ENCODE measurements at regions not wholly inside any gene's neighbourhood (a gene's known extent, or its start where the extent isn't known, plus 50 kb on each side); places are given as distances from the start of the nearest gene placed in this dataset.

GRCh38 chr4:56286763-56287162 lies 100.5 kb downstream of the AASDH start:
- no peak overlapping the region for H3K27ac ChIP-seq (ENCODE audit: insufficient read depth, low read depth, low read length, poor library complexity, severe bottlenecking)
- H3K36me3 ChIP-seq (ENCODE audit: control insufficient read depth, insufficient read depth, low read length) = no peaks in the 10 kb centered on the region
- no peak overlapping the region for H3K4me3 ChIP-seq (ENCODE audit: insufficient read depth, low read depth, low read length)
- no peaks in the 10 kb centered on the region for H3K27me3 ChIP-seq (ENCODE audit: control insufficient read depth, insufficient read depth, low read length, poor library complexity, severe bottlenecking)
- WGBS, 2 experiments = 86 to 96% methylated on average over 4 of the region's 5 CpGs
- H3K4me1 ChIP-seq (ENCODE audit: control insufficient read depth, insufficient read depth, low read length) = no peaks in the 10 kb centered on the region
- no peaks in the 10 kb centered on the region for H3K9me3 ChIP-seq (ENCODE audit: control insufficient read depth, low read length)

- H3K27ac ChIP-seq (ENCODE audit: insufficient read depth, low read depth, low read length, poor library complexity, severe bottlenecking) = no peak overlapping the region
- no peaks in the 10 kb centered on the region for H3K9me3 ChIP-seq (ENCODE audit: control insufficient read depth, low read length)
- no peak overlapping the region for H3K4me3 ChIP-seq (ENCODE audit: insufficient read depth, low read depth, low read length)
- H3K4me1 ChIP-seq (ENCODE audit: control insufficient read depth, insufficient read depth, low read length) = no peaks in the 10 kb centered on the region
- H3K36me3 ChIP-seq (ENCODE audit: control insufficient read depth, insufficient read depth, low read length) = no peaks in the 10 kb centered on the region
- H3K27me3 ChIP-seq (ENCODE audit: control insufficient read depth, insufficient read depth, low read length, poor library complexity, severe bottlenecking) = no peaks in the 10 kb centered on the region
- 94 to 98% methylated on average over 2 of the region's 2 CpGs for WGBS, 2 experiments
Measured at GRCh38 chr4:56283375-56283774, 103.9 kb downstream of the AASDH start.

GRCh38 chr4:56282004-56282403 lies 105.3 kb downstream of the AASDH start:
- Histone ChIP-seq H3K36me3 (ENCODE audit: control insufficient read depth, insufficient read depth, low read length) (no peaks in the 10 kb centered on the region), H3K9me3 (ENCODE audit: control insufficient read depth, low read length) (no peaks in the 10 kb centered on the region), H3K27ac (ENCODE audit: insufficient read depth, low read depth, low read length, poor library complexity, severe bottlenecking) (no peak overlapping the region), H3K4me1 (ENCODE audit: control insufficient read depth, insufficient read depth, low read length) (no peaks in the 10 kb centered on the region), H3K27me3 (ENCODE audit: control insufficient read depth, insufficient read depth, low read length, poor library complexity, severe bottlenecking) (no peaks in the 10 kb centered on the region), H3K4me3 (ENCODE audit: insufficient read depth, low read depth, low read length) (no peak overlapping the region)
- 91 to 100% methylated on average over 2 of the region's 2 CpGs for WGBS, 2 experiments

DNA sequence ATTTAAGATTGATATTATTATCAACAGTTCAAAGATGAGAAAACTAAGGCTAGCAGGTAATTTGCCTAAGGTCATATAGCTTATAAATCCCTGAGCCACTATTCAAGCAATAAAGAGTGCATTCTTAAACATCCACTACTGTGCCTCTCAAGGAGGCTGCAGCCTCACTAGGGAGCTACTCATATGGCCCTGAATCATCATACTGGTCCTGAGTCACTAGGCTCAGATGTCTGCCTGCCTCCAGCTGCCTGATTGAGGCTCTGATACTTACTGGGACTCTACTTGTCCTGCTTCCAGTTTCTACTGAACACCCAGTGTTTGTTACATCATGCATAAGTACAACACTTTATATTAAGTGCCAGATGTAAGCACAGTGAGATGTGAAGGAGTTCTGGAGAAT lies 110.7 kb downstream of the AASDH start:
- Histone ChIP-seq H3K4me1 (ENCODE audit: control insufficient read depth, insufficient read depth, low read length) (no peaks in the 10 kb centered on the region), H3K36me3 (ENCODE audit: control insufficient read depth, insufficient read depth, low read length) (no peaks in the 10 kb centered on the region), H3K27me3 (ENCODE audit: control insufficient read depth, insufficient read depth, low read length, poor library complexity, severe bottlenecking) (no peaks in the 10 kb centered on the region), H3K4me3 (ENCODE audit: insufficient read depth, low read depth, low read length) (no peak overlapping the region), H3K9me3 (ENCODE audit: control insufficient read depth, low read length) (no peaks in the 10 kb centered on the region), H3K27ac (ENCODE audit: insufficient read depth, low read depth, low read length, poor library complexity, severe bottlenecking) (no peak overlapping the region)

DNA sequence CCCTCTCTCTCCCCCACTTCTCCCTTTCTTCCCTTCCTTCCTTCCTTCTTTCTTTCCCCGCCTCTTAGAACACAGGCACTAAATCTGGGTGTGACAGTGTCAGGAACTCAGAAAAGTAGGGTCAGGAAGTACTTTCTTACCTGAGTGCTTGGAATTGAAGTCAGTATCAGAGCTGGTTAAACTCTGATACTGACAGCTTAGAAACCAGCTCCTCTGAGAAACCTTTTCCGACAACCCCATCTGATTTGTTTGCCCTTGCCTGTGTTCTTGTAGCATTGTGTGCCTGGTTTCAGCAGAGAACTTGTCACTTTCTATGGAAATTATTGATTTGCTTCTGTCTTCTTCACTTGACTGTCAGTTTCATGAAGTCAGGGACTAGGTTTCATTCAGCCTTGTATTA lies 113.9 kb downstream of the AASDH start:
- WGBS, 2 experiments = 94 to 100% methylated on average over 2 of the region's 2 CpGs
- Histone ChIP-seq H3K9me3 (ENCODE audit: control insufficient read depth, low read length) (no peaks in the 10 kb centered on the region), H3K27me3 (ENCODE audit: control insufficient read depth, insufficient read depth, low read length, poor library complexity, severe bottlenecking) (no peaks in the 10 kb centered on the region), H3K27ac (ENCODE audit: insufficient read depth, low read depth, low read length, poor library complexity, severe bottlenecking) (no peak overlapping the region), H3K36me3 (ENCODE audit: control insufficient read depth, insufficient read depth, low read length) (no peaks in the 10 kb centered on the region), H3K4me3 (ENCODE audit: insufficient read depth, low read depth, low read length) (no peak overlapping the region), H3K4me1 (ENCODE audit: control insufficient read depth, insufficient read depth, low read length) (no peaks in the 10 kb centered on the region)

DNA sequence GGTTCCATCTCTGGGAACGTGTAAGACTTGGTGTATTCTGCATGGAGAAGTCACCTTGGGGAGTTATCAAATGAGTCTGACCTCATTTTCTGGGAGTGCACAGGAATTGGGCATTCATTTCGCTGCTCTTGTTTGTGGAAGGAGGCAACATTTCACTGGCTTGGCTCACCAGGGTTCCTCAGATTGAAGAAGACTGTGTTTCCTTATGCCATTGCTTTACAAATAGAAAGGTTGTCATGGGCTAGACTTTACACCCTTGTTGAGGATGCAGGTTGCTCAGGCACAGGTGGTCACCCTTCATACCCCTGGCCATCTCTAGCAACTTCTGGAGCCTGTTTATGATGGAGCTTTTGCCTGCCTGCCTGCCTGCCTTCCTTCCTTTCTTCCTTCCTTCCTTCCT lies 114.4 kb downstream of the AASDH start:
- WGBS, 2 experiments = 93% methylated on average over 2 of the region's 2 CpGs
- H3K27me3 ChIP-seq (ENCODE audit: control insufficient read depth, insufficient read depth, low read length, poor library complexity, severe bottlenecking) = no peaks in the 10 kb centered on the region
- H3K9me3 ChIP-seq (ENCODE audit: control insufficient read depth, low read length) = no peaks in the 10 kb centered on the region
- H3K27ac ChIP-seq (ENCODE audit: insufficient read depth, low read depth, low read length, poor library complexity, severe bottlenecking) = no peak overlapping the region
- no peaks in the 10 kb centered on the region for H3K36me3 ChIP-seq (ENCODE audit: control insufficient read depth, insufficient read depth, low read length)
- no peak overlapping the region for H3K4me3 ChIP-seq (ENCODE audit: insufficient read depth, low read depth, low read length)
- no peaks in the 10 kb centered on the region for H3K4me1 ChIP-seq (ENCODE audit: control insufficient read depth, insufficient read depth, low read length)

DNA sequence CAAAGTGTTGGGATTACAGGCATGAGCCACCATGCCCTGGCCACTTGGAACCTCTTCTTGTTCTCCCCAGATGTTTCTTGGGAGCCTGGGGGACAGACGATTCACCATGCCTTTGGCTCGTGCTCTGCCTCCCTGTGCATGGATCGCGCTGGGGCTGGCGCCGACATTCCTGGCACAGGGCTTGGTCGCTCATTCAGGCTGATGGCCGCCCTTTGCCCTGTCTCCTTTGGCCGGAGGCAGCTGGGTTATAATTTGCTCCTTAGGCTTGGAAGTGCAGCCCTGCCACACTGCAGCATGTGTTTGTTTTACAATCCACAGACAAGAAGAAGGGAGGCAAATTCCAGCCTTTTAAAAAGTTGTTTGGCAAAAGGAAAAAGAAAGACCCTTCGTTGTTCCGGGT lies 115.3 kb downstream of the AASDH start:
- Histone ChIP-seq H3K27me3 (ENCODE audit: control insufficient read depth, insufficient read depth, low read length, poor library complexity, severe bottlenecking) (no peaks in the 10 kb centered on the region), H3K27ac (ENCODE audit: insufficient read depth, low read depth, low read length, poor library complexity, severe bottlenecking) (no peak overlapping the region), H3K4me3 (ENCODE audit: insufficient read depth, low read depth, low read length) (no peak overlapping the region), H3K4me1 (ENCODE audit: control insufficient read depth, insufficient read depth, low read length) (no peaks in the 10 kb centered on the region), H3K9me3 (ENCODE audit: control insufficient read depth, low read length) (no peaks in the 10 kb centered on the region), H3K36me3 (ENCODE audit: control insufficient read depth, insufficient read depth, low read length) (no peaks in the 10 kb centered on the region)
- 94 to 95% methylated on average over 11 of the region's 11 CpGs for WGBS, 2 experiments

DNA sequence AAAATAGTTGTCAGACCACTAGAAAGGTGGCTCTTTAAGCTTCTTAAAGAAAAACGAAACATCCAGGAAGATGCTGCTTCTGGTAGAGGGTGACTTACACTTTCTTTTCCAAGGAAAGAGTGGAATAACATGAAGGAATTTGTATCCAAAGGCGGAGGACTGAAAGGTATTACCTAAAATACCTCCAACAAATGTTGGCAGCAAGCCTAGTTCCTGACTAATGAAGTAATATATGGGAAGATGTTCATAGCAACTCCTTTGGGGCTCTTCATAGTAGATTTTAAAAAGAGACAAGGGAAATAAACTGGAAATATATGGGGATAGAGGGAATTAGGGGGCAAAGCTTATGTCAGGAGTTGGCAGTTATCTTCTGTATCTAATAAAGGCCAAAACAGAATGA lies 116.2 kb downstream of the AASDH start:
- no peaks in the 10 kb centered on the region for H3K9me3 ChIP-seq (ENCODE audit: control insufficient read depth, low read length)
- H3K4me1 ChIP-seq (ENCODE audit: control insufficient read depth, insufficient read depth, low read length) = no peaks in the 10 kb centered on the region
- H3K27me3 ChIP-seq (ENCODE audit: control insufficient read depth, insufficient read depth, low read length, poor library complexity, severe bottlenecking) = no peaks in the 10 kb centered on the region
- H3K36me3 ChIP-seq (ENCODE audit: control insufficient read depth, insufficient read depth, low read length) = no peaks in the 10 kb centered on the region
- 90 to 99% methylated on average over 2 of the region's 2 CpGs for WGBS, 2 experiments
- H3K4me3 ChIP-seq (ENCODE audit: insufficient read depth, low read depth, low read length) = no peak overlapping the region
- H3K27ac ChIP-seq (ENCODE audit: insufficient read depth, low read depth, low read length, poor library complexity, severe bottlenecking) = no peak overlapping the region

DNA sequence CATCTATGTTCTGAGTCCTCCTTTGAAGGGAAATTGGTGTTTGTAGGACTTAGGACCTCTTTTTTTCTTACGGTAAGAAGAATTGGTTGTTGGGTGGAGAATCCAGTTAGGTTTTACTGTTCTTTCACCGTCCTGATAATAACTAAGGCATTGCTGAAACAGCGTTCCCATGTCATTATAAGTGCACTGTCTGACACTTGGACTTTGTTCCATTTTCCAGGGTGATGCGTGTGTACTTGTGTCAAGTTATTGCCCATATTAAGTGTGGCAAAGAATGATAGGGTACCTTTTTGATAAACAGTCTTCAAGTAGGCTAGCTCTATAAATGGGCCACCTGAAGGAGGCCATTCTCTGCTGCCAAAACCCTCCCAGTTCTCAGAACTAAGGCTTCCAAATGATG lies 119.7 kb downstream of the AASDH start:
- H3K4me3 ChIP-seq (ENCODE audit: insufficient read depth, low read depth, low read length) = no peak overlapping the region
- no peak overlapping the region for H3K27ac ChIP-seq (ENCODE audit: insufficient read depth, low read depth, low read length, poor library complexity, severe bottlenecking)
- 95 to 99% methylated on average over 4 of the region's 4 CpGs for WGBS, 2 experiments
- H3K27me3 ChIP-seq (ENCODE audit: control insufficient read depth, insufficient read depth, low read length, poor library complexity, severe bottlenecking) = no peaks in the 10 kb centered on the region
- no peaks in the 10 kb centered on the region for H3K36me3 ChIP-seq (ENCODE audit: control insufficient read depth, insufficient read depth, low read length)
- H3K4me1 ChIP-seq (ENCODE audit: control insufficient read depth, insufficient read depth, low read length) = no peaks in the 10 kb centered on the region
- H3K9me3 ChIP-seq (ENCODE audit: control insufficient read depth, low read length) = no peaks in the 10 kb centered on the region

DNA sequence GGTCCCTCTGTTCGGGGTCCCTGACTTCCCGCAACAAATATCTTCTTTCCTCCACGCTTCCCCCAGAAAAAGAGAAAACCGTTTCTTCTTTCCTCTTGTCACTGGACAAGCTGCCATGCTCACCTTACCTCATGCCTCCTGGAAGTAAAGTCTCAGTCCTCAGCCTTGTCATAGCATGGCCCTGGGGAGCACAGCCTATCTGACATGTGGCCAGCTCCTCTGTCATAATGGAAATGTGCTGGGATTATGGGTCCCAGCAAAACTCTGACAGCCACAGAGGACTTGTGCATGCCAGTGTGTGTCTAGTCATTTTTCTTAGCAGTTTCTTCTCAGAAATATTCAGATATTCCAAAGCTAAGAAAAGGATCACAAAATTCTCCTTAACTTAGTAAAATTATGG lies 122.4 kb downstream of the AASDH start:
- Histone ChIP-seq H3K4me3 (ENCODE audit: insufficient read depth, low read depth, low read length) (no peak overlapping the region), H3K4me1 (ENCODE audit: control insufficient read depth, insufficient read depth, low read length) (no peaks in the 10 kb centered on the region), H3K27ac (ENCODE audit: insufficient read depth, low read depth, low read length, poor library complexity, severe bottlenecking) (no peak overlapping the region), H3K36me3 (ENCODE audit: control insufficient read depth, insufficient read depth, low read length) (no peaks in the 10 kb centered on the region), H3K27me3 (ENCODE audit: control insufficient read depth, insufficient read depth, low read length, poor library complexity, severe bottlenecking) (no peaks in the 10 kb centered on the region), H3K9me3 (ENCODE audit: control insufficient read depth, low read length) (no peaks in the 10 kb centered on the region)
- WGBS, 2 experiments = 94 to 96% methylated on average over 4 of the region's 4 CpGs

DNA sequence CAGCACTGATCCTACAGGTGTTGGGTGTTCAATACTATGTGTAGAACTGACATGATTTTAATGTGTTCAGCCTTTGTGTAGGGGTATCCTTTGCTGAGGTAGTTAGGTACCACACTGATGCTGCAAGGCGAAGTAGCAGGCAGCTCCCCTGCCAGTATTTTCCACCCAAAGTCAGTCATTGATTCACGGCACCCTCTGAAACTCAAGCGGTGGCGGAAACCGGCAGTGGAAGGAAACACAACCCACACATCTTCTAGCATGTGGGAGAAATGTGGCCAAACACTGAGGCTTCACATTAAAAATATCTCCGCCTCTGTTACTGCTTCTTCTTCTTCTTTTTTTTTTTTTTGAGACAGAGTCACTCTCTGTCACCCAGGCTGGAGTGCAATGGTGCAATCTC lies 126.3 kb downstream of the AASDH start:
- no peaks in the 10 kb centered on the region for H3K27me3 ChIP-seq (ENCODE audit: control insufficient read depth, insufficient read depth, low read length, poor library complexity, severe bottlenecking)
- no peak overlapping the region for H3K27ac ChIP-seq (ENCODE audit: insufficient read depth, low read depth, low read length, poor library complexity, severe bottlenecking)
- 92 to 96% methylated on average over 6 of the region's 6 CpGs for WGBS, 2 experiments
- peaks cover 8% of the 10 kb centered on the region for H3K4me1 ChIP-seq (ENCODE audit: control insufficient read depth, insufficient read depth, low read length)
- H3K36me3 ChIP-seq (ENCODE audit: control insufficient read depth, insufficient read depth, low read length) = no peaks in the 10 kb centered on the region
- H3K9me3 ChIP-seq (ENCODE audit: control insufficient read depth, low read length) = no peaks in the 10 kb centered on the region
- no peak overlapping the region for H3K4me3 ChIP-seq (ENCODE audit: insufficient read depth, low read depth, low read length)

Data from ectodermal cell (in vitro differentiated cells).